ENCODE measurements at regions not wholly inside any gene's neighbourhood (a gene's known extent, or its start where the extent isn't known, plus 50 kb on each side); places are given as distances from the start of the nearest gene placed in this dataset.

DNA sequence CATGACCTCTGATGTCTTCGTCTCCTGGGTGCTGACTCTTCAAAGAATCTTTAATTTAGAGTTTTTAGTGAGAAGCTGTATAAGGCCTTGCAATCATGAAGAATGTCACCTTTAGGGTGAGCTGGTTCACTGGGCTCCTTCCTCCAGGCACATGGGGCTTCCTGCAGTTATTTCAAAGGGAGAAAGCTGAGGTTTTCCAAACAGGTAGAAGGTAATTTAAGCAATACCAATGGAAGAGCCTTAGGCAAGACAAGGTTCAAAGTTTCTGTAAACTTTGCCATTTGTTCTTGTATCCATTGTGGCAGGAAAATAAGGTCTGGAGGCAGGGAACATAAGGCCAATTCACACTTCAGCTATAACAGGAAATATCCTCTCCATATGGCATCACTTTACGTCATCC is 88.0 kb upstream of the EIF5 start:
- intact Hi-C loops (cut with micrococcal nuclease): no loop called here
- no peak for DNase-seq
- no peaks in the 10 kb centered on the region for H3K36me3 ChIP-seq
- H3K4me1 ChIP-seq: no peaks in the 10 kb centered on the region
- no peak overlapping the region for H3K27ac ChIP-seq (replicated peaks)
- H3K4me3 ChIP-seq: no peak overlapping the region
- H3K9me3 ChIP-seq (replicated peaks): no peaks in the 10 kb centered on the region
- peaks cover 20% of the 10 kb centered on the region for H3K27me3 ChIP-seq (ENCODE audit: low read depth)
- TF ChIP-seq, protein P1, sequence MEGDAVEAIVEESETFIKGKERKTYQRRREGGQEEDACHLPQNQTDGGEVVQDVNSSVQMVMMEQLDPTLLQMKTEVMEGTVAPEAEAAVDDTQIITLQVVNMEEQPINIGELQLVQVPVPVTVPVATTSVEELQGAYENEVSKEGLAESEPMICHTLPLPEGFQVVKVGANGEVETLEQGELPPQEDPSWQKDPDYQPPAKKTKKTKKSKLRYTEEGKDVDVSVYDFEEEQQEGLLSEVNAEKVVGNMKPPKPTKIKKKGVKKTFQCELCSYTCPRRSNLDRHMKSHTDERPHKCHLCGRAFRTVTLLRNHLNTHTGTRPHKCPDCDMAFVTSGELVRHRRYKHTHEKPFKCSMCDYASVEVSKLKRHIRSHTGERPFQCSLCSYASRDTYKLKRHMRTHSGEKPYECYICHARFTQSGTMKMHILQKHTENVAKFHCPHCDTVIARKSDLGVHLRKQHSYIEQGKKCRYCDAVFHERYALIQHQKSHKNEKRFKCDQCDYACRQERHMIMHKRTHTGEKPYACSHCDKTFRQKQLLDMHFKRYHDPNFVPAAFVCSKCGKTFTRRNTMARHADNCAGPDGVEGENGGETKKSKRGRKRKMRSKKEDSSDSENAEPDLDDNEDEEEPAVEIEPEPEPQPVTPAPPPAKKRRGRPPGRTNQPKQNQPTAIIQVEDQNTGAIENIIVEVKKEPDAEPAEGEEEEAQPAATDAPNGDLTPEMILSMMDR (IDR thresholded peaks at IDR 0.05; ENCODE audit: borderline replicate concordance): no peak

DNA sequence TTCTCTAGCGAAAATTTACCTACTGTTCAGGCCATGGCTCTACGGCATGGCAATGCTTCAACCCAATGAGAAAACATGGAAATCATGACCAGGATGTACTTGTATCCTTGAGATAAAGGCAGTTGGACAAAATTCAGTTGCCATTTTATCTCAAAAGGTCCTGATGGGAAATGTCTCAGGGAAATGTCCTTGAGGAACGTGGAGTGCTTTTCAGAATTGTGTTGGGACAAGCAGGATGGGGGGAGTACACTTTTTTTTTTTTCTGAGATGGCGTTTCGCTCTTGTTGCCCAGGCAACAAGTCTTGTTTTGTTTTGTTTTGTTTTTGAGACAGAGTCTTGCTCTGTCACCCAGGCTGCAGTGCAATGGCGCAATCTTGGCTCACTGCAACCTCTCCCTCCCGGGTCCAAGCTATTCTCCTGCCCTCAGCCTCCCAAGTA is 86.8 kb upstream of the EIF5 start:
- Histone ChIP-seq H3K27ac (replicated peaks) (peak overlapping the region; percentile 8), H3K4me1 (no peaks in the 10 kb centered on the region), H3K9me3 (replicated peaks) (no peaks in the 10 kb centered on the region), H3K4me3 (no peak overlapping the region), H3K36me3 (no peaks in the 10 kb centered on the region), H3K27me3 (ENCODE audit: low read depth) (peaks cover 19% of the 10 kb centered on the region)
- intact Hi-C loops (cut with micrococcal nuclease): no loop called here
- DNase-seq: no peak
- TF ChIP-seq, protein P1 (IDR thresholded peaks at IDR 0.05; ENCODE audit: borderline replicate concordance): no peak

DNA sequence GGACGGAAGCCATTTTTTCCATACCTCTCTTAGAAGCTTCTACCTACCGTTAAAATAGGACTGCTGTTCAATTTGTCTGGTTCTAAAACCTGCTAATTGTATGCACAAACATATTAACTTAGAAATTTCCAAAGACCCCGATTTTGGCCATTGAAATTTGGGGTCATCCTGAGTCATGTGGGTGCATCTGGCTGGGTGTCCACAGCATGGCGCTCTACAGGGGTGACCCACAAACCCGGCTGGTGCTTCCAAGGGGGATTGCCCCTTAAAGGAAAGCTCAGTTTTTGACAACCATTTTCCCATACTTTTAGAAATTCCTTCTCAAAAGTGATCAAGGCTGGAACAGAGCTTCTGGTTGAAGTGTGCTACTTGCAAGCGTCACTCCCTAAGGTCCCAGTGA is 83.9 kb upstream of the EIF5 start:
- H3K36me3 ChIP-seq: no peaks in the 10 kb centered on the region
- intact Hi-C loops (cut with micrococcal nuclease): no loop called here
- H3K4me1 ChIP-seq: no peaks in the 10 kb centered on the region
- no peak overlapping the region for H3K4me3 ChIP-seq
- H3K27ac ChIP-seq (replicated peaks): no peak overlapping the region
- DNase-seq: no peak
- H3K27me3 ChIP-seq (ENCODE audit: low read depth): peaks cover 17% of the 10 kb centered on the region
- no peaks in the 10 kb centered on the region for H3K9me3 ChIP-seq (replicated peaks)
- TF ChIP-seq, protein P1 (IDR thresholded peaks at IDR 0.05; ENCODE audit: borderline replicate concordance): no peak

DNA sequence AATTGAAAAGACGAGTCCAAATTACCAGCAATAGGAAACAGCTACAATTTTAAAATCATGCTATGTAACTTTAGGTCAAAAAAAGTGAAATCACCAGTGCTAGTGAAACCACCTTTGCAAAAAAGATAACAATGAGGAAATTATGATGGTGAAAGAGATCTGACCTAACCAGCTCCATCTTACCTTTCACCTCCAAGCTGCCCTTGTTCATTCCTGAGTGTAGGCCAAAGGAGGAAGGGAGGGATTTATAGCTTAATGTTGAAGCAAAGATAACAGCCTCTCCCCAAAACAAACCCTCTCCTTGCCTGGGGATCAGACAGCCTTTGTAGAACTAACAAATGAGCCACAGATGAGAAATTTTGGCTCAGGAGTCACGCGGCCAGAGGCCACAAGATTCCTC is 83.2 kb upstream of the EIF5 start:
- no peaks in the 10 kb centered on the region for H3K4me1 ChIP-seq
- H3K27ac ChIP-seq (replicated peaks): no peak overlapping the region
- peaks cover 17% of the 10 kb centered on the region for H3K27me3 ChIP-seq (ENCODE audit: low read depth)
- H3K36me3 ChIP-seq: no peaks in the 10 kb centered on the region
- intact Hi-C loops (cut with micrococcal nuclease): no loop called here
- TF ChIP-seq, protein P1 (IDR thresholded peaks at IDR 0.05; ENCODE audit: borderline replicate concordance): no peak
- DNase-seq: no peak
- H3K9me3 ChIP-seq (replicated peaks): no peaks in the 10 kb centered on the region
- no peak overlapping the region for H3K4me3 ChIP-seq

DNA sequence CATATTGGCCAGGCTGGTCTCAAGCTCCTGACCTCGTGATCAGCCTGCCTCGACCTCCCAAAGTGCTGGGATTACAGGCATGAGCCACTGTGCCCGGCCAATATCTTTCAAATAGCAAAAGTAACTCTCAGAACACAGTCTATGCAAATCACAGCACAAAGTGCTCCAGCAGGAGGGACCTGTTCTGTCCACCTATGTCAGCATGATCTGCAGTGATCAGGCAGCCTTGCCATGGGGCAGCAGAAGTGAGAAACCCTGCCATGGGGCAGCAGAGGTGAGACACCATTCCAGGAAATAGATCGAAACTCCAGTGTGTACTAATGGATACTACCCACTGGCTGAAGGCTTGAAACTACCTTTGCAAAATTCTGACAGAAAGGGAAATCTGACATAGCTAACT is 78.5 kb upstream of the EIF5 start:
- H3K4me1 ChIP-seq: peaks cover 8% of the 10 kb centered on the region
- no peak overlapping the region for H3K4me3 ChIP-seq
- peaks cover 14% of the 10 kb centered on the region for H3K27me3 ChIP-seq (ENCODE audit: low read depth)
- no peaks in the 10 kb centered on the region for H3K36me3 ChIP-seq
- TF ChIP-seq, protein P1 (IDR thresholded peaks at IDR 0.05; ENCODE audit: borderline replicate concordance): no peak
- no peak for DNase-seq
- no peak overlapping the region for H3K27ac ChIP-seq (replicated peaks)
- intact Hi-C loops (cut with micrococcal nuclease): no loop called here
- H3K9me3 ChIP-seq (replicated peaks): no peaks in the 10 kb centered on the region

DNA sequence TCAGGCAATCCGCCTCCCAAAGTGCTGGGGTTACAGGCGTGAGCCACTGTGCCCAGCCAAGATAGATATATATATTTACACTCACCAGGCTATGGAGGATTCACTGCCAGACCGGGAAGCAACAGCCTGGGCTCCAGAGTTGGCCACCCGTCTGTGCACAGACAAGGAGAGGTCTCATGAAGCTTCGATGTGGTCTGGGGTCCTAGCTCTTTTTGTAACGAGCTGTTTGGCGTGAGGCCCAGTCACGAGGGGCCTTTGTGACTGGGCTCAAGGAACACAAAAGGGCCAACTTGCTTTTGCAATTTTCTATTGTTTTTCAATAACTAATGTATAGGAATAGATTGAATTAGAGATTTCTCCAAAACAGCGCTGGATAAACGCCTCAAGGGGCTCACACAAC is 77.6 kb upstream of the EIF5 start:
- H3K27ac ChIP-seq (replicated peaks): no peak overlapping the region

More for the DNA sequence above, 77.6 kb upstream of the EIF5 start:
- intact Hi-C loops (cut with micrococcal nuclease): no loop called here
- Histone ChIP-seq H3K27me3 (ENCODE audit: low read depth) (peaks cover 14% of the 10 kb centered on the region), H3K36me3 (no peaks in the 10 kb centered on the region), H3K4me1 (peaks cover 17% of the 10 kb centered on the region), H3K9me3 (replicated peaks) (no peaks in the 10 kb centered on the region), H3K4me3 (no peak overlapping the region)
- TF ChIP-seq, protein P1 (IDR thresholded peaks at IDR 0.05; ENCODE audit: borderline replicate concordance): no peak
- no peak for DNase-seq

Measured in left ventricle myocardium inferior (tissue), 1 donor.